Omental fat pad (tissue), 3 donors: ENCODE measurements at regions not wholly inside any gene's neighbourhood (a gene's known extent, or its start where the extent isn't known, plus 50 kb on each side); places are given as distances from the start of the nearest gene placed in this dataset.

ENCODE experiments used
- ATAC-seq: fragments of 150-250 bp; one replicate; pipeline ENCODE4 v1.9.1; 2016; ENCODE audit warnings: mild to moderate bottlenecking, moderate library complexity; ENCODE audit not compliant: low FRiP score
- DNase-seq: peaks from one replicate; pipeline ENCODE4 v3.0.0-alpha.2; 2019; ENCODE audit warnings: low spot score
- CTCF ChIP-seq, 3 donors: fragments of 450-650 bp; IDR thresholded peaks; one replicate each; pipeline ENCODE4 v1.5.1; 2016 to 2017; ENCODE audit warnings: antibody characterized with exemption in 3 of 3, mild to moderate bottlenecking in 3 of 3, moderate library complexity in 2 of 3

- ATAC-seq (no peak), DNase-seq (no peak)
- no peak for TF ChIP-seq CTCF (IDR thresholded peaks at IDR 0.05)
Observed at GRCh38 chr1:173300061-173301044, 93.2 kb upstream of the TNFSF4 start.

GRCh38 chr1:173301507-173301906, 94.4 kb upstream of the TNFSF4 start:
- DNase-seq (no peak), ATAC-seq (no peak)
- TF ChIP-seq CTCF (IDR thresholded peaks at IDR 0.05): no peak

GRCh38 chr1:173302366-173302765, 95.2 kb upstream of the TNFSF4 start:
- no peak for TF ChIP-seq CTCF (IDR thresholded peaks at IDR 0.05)
- no peak for DNase-seq

GRCh38 chr1:173302890-173303829, 96.0 kb upstream of the TNFSF4 start:
- TF ChIP-seq CTCF (IDR thresholded peaks at IDR 0.05): no peak
- ATAC-seq (no peak), DNase-seq (no peak)

More at GRCh38 chr1:173302366-173302765, 95.2 kb upstream of the TNFSF4 start:
- ATAC-seq: no peak

- no peak for TF ChIP-seq CTCF (IDR thresholded peaks at IDR 0.05)
- DNase-seq (no peak), ATAC-seq (no peak)
Observed at GRCh38 chr1:173303984-173304383, 96.9 kb upstream of the TNFSF4 start.

GRCh38 chr1:173304529-173305227, 97.5 kb upstream of the TNFSF4 start:
- no peak for TF ChIP-seq CTCF (IDR thresholded peaks at IDR 0.05)
- DNase-seq: no peak
- ATAC-seq: no peak
